Left ventricle myocardium inferior (tissue), 1 donor: ENCODE measurements at regions not wholly inside any gene's neighbourhood (a gene's known extent, or its start where the extent isn't known, plus 50 kb on each side); places are given as distances from the start of the nearest gene placed in this dataset.

ENCODE experiments used
- DNase-seq: peaks from one replicate; pipeline ENCODE4 v3.0.0-alpha.2; 2020
- H3K27ac ChIP-seq: fragments of 200-600 bp; replicated peaks from 2 replicates; pipeline ENCODE4 v1.8.0; 2021
- H3K27me3 ChIP-seq: fragments of 200-600 bp; 2 replicates; pipeline ENCODE4 v1.8.0; 2021; ENCODE audit warnings: low read depth
- H3K36me3 ChIP-seq: fragments of 200-600 bp; 2 replicates; pipeline ENCODE4 v1.8.0; 2021
- H3K4me1 ChIP-seq: fragments of 200-600 bp; 2 replicates; pipeline ENCODE4 v1.8.0; 2021
- H3K4me3 ChIP-seq: fragments of 200-600 bp; 2 replicates; pipeline ENCODE4 v1.8.0; 2021; ENCODE audit warnings: mild to moderate bottlenecking, moderate library complexity
- H3K9me3 ChIP-seq: fragments of 200-600 bp; replicated peaks from 2 replicates; pipeline ENCODE4 v1.8.0; 2021
- CTCF ChIP-seq: fragments of 200-600 bp; IDR thresholded peaks from 2 replicates; pipeline ENCODE4 v1.8.0; 2021; ENCODE audit warnings: antibody characterized with exemption, mild to moderate bottlenecking, borderline replicate concordance
- intact Hi-C: fragments of 100-400 bp; cut with micrococcal nuclease; formaldehyde crosslinking; loops from one replicate; pipeline ENCODE4 v1.11.0; 2022
- donor health status: DM: no; HTN: yes; CAD: no; lungs with severe emphysema.

GRCh38 chr3:73203101-73203500, 141.6 kb downstream of the EBLN2 start:
- H3K27me3 ChIP-seq, result no peaks in the 10 kb centered on the region
- DNase-seq, result no peak
- no peak overlapping the region for H3K27ac ChIP-seq
- intact Hi-C loops, result no loop called here
- no peaks in the 10 kb centered on the region for H3K9me3 ChIP-seq
- H3K4me3 ChIP-seq, result no peak overlapping the region
- no peaks in the 10 kb centered on the region for H3K36me3 ChIP-seq
- H3K4me1 ChIP-seq, result peaks cover 7% of the 10 kb centered on the region
- no peak for TF ChIP-seq CTCF

GRCh38 chr3:73203633-73204032, 142.2 kb downstream of the EBLN2 start:
- intact Hi-C loops, result no loop called here

GRCh38 chr3:73204841-73205240, 143.4 kb downstream of the EBLN2 start:
- intact Hi-C loops, result no loop called here
- TF ChIP-seq CTCF, result no peak
- no peak overlapping the region for H3K4me3 ChIP-seq
- H3K27me3 ChIP-seq, result no peaks in the 10 kb centered on the region
- H3K27ac ChIP-seq, result no peak overlapping the region
- no peaks in the 10 kb centered on the region for H3K9me3 ChIP-seq
- peaks cover 7% of the 10 kb centered on the region for H3K4me1 ChIP-seq
- H3K36me3 ChIP-seq, result no peaks in the 10 kb centered on the region
- no peak for DNase-seq

More at GRCh38 chr3:73203633-73204032, 142.2 kb downstream of the EBLN2 start:
- H3K36me3 ChIP-seq, result no peaks in the 10 kb centered on the region
- no peak for TF ChIP-seq CTCF
- peaks cover 7% of the 10 kb centered on the region for H3K4me1 ChIP-seq
- no peak for DNase-seq
- H3K27me3 ChIP-seq, result no peaks in the 10 kb centered on the region
- no peaks in the 10 kb centered on the region for H3K9me3 ChIP-seq
- no peak overlapping the region for H3K4me3 ChIP-seq
- no peak overlapping the region for H3K27ac ChIP-seq

GRCh38 chr3:73206030-73206429, 144.6 kb downstream of the EBLN2 start:
- H3K4me1 ChIP-seq, result peaks cover 7% of the 10 kb centered on the region
- no peaks in the 10 kb centered on the region for H3K9me3 ChIP-seq
- H3K27ac ChIP-seq, result no peak overlapping the region
- intact Hi-C loops, result no loop called here
- DNase-seq, result no peak
- H3K4me3 ChIP-seq, result no peak overlapping the region
- no peaks in the 10 kb centered on the region for H3K27me3 ChIP-seq
- H3K36me3 ChIP-seq, result no peaks in the 10 kb centered on the region
- TF ChIP-seq CTCF, result no peak

GRCh38 chr3:73207946-73208440, 146.5 kb downstream of the EBLN2 start:
- Histone ChIP-seq H3K4me1 (no peaks in the 10 kb centered on the region), H3K4me3 (no peak overlapping the region), H3K36me3 (no peaks in the 10 kb centered on the region), H3K27me3 (no peaks in the 10 kb centered on the region), H3K27ac (no peak overlapping the region), H3K9me3 (no peaks in the 10 kb centered on the region)
- no peak for DNase-seq
- no peak for TF ChIP-seq CTCF
- intact Hi-C loops, result no loop called here

GRCh38 chr3:73210759-73211158, 149.3 kb downstream of the EBLN2 start:
- H3K4me1 ChIP-seq, result no peaks in the 10 kb centered on the region
- no peak overlapping the region for H3K4me3 ChIP-seq
- H3K36me3 ChIP-seq, result no peaks in the 10 kb centered on the region
- H3K9me3 ChIP-seq, result no peaks in the 10 kb centered on the region
- TF ChIP-seq CTCF, result no peak
- H3K27me3 ChIP-seq, result no peaks in the 10 kb centered on the region
- intact Hi-C loops, result no loop called here
- no peak for DNase-seq
- no peak overlapping the region for H3K27ac ChIP-seq
